ENCODE measurements at regions not wholly inside any gene's neighbourhood (a gene's known extent, or its start where the extent isn't known, plus 50 kb on each side); places are given as distances from the start of the nearest gene placed in this dataset.

GRCh38 chr7:24438232-24438631 lies 135.0 kb upstream of the PALS2 start:
- TF ChIP-seq EP300 (IDR thresholded peaks at IDR 0.05) (no peak), CTCF (IDR thresholded peaks at IDR 0.05) (no peak), POLR2AphosphoS5 (IDR thresholded peaks at IDR 0.05) (no peak)

All from stomach (tissue), 4 donors.